ENCODE measurements at regions not wholly inside any gene's neighbourhood (a gene's known extent, or its start where the extent isn't known, plus 50 kb on each side); places are given as distances from the start of the nearest gene placed in this dataset.

DNA sequence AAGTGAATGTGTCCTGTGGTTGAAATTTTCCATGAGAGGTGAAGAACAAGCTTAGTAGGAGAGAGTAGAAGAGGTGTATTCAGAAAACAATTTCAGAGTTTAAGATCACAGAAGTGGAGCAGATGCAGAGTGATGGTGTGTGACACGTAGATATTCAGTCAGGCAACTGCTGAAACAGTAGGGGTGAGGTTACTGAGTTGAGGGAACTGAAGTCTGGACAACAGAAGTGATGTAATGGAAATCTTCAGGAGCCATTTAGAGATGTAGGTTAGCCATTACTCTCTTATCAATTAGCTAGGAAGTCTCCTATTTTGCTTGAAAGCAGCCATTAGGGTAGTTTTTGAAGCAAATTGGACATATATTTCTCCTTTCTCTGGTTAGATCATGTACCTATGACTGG is 584.4 kb downstream of the PKHD1 start:
- TF ChIP-seq GATA3 (IDR thresholded peaks at IDR 0.05; ENCODE audit: low read depth, low read length) (no peak), GATA2 (IDR thresholded peaks at IDR 0.05; ENCODE audit: low read depth, low read length) (no peak)

All from SH-SY5Y (cell line).